HG02938 (cell line): ENCODE measurements at regions not wholly inside any gene's neighbourhood (a gene's known extent, or its start where the extent isn't known, plus 50 kb on each side); places are given as distances from the start of the nearest gene placed in this dataset.
"Not testable (repeated sequence)": the region's sequence is repeated elsewhere in the genome, so short reads cannot be mapped to it uniquely, and the experiment has no call there.

Source experiments
- ATAC-seq: cut with Tn5 transposase; IDR thresholded peaks from one replicate; pipeline ENCODE4 v1.9.1; 2021; ENCODE audit warnings: mild to moderate bottlenecking, moderate library complexity; ENCODE audit not compliant: unreplicated experiment

- ATAC-seq: no peak
These were observed 50.7 kb upstream of the C12orf71 start for GRCh38 chr12:27133022-27133590.

- ATAC-seq: no peak
These were observed 58.1 kb upstream of the C12orf71 start for GRCh38 chr12:27140478-27140969.

- no peak for ATAC-seq
These were observed 59.8 kb upstream of the C12orf71 start for GRCh38 chr12:27142101-27142721.

GRCh38 chr12:27143256-27144069 is 61.1 kb upstream of the C12orf71 start:
- no peak for ATAC-seq

- ATAC-seq: not testable (repeated sequence)
These were observed 63.3 kb upstream of the C12orf71 start for GRCh38 chr12:27145725-27146124.

- ATAC-seq: no peak
These were observed 66.0 kb upstream of the C12orf71 start for GRCh38 chr12:27148373-27148772.

- ATAC-seq: no peak
These were observed 66.4 kb upstream of the C12orf71 start for GRCh38 chr12:27148791-27149190.

GRCh38 chr12:27151479-27151878 is 69.1 kb upstream of the C12orf71 start:
- ATAC-seq: no peak

GRCh38 chr12:27158297-27158696 is 75.9 kb upstream of the C12orf71 start:
- no peak for ATAC-seq

GRCh38 chr12:27161458-27162228 is 79.3 kb upstream of the C12orf71 start:
- ATAC-seq: peak; percentile 74

GRCh38 chr12:27162229-27162537 is 79.8 kb upstream of the C12orf71 start:
- ATAC-seq: no peak

- ATAC-seq: no peak
These were observed 80.8 kb upstream of the C12orf71 start for GRCh38 chr12:27163048-27163715.

GRCh38 chr12:27163894-27164293 is 80.2 kb upstream of the STK38L start:
- ATAC-seq: no peak

GRCh38 chr12:27164330-27165040 is 79.6 kb upstream of the STK38L start:
- no peak for ATAC-seq

- ATAC-seq: not testable (repeated sequence)
These were observed 78.1 kb upstream of the STK38L start for GRCh38 chr12:27165958-27166357.

- ATAC-seq: not testable (repeated sequence)
These were observed 72.6 kb upstream of the STK38L start for GRCh38 chr12:27171494-27171893.

- ATAC-seq: no peak
These were observed 67.3 kb upstream of the STK38L start for GRCh38 chr12:27176765-27177164.

GRCh38 chr12:27177706-27178105 is 66.4 kb upstream of the STK38L start:
- no peak for ATAC-seq

- ATAC-seq: no peak
These were observed 65.8 kb upstream of the STK38L start for GRCh38 chr12:27178255-27178654.

GRCh38 chr12:27178723-27179399 is 65.2 kb upstream of the STK38L start:
- ATAC-seq: no peak
